ENCODE measurements at regions not wholly inside any gene's neighbourhood (a gene's known extent, or its start where the extent isn't known, plus 50 kb on each side); places are given as distances from the start of the nearest gene placed in this dataset.
"Not testable (repeated sequence)": the region's sequence is repeated elsewhere in the genome, so short reads cannot be mapped to it uniquely, and the experiment has no call there.

DNA sequence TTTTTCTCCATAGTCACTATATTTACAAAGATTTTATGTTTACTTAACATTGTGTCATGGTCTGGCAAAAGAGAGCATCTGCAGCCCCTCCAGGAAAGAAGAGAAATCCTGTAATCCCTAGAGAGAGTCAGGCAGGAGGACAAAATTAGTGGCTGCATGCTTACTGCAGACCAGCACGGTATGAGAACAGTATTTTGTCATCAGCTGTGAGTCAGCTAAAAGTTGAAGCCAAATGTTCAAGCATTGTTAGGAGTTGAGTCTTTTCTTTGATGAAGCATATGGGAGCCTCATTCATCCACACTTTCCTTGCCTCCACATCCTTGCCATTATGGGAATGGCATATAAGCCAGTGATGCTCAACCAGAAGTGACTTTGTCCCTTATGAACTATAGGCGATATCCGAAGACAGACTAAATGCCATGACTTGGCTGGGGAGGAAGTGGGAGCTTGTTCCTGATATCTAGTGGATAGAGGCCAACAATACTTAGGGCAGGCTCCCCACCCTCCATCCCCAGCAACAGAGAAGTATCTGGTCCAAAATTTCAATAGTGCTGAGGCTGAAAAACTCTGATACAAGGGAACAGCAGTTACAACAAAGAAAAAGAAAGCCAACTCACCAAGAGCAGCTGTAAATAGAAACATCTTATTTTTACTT is 112.0 kb upstream of the OR5AK2 start:
- DNase-seq (ENCODE audit: low spot score) = no peak

DNA sequence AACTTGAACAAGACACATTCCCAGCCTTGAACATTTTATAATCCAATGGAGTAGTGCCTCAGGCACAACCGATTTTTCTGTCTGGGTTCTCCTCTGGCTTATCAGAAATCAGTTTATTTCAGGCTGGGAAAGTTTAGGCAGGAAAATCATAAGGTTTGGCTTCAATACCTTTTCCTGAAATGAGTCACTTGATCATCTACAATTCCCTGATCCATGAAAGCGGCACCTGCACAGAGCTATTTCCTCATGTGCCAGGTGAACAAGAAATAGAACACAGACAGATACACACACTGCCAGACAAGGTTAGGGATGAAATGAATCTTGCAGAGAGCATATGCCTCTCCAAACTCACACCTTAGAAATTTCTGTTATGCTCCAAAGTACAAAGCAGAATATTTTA is 106.7 kb upstream of the OR9G4 start:
- DNase-seq (ENCODE audit: low spot score) = no peak

DNA sequence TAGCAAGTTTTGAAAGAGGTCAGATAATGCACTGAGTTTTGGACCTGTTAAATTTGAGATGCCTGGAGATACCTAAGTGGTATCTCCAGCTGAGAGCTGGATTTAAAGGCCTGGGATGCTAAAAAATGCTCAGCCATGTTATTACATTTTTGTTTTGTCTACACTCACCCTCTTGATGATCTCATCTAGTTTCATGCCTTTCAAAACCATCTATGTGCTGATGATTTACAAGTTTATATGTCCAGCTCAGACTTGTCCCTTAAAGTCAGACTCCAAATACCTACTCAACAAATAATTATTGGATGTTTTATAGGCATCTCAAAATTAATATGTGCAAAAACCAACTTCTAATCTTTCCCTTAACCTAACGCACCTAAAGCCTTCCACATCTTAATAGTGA is 103.6 kb upstream of the OR9G4 start:
- no peak for DNase-seq (ENCODE audit: low spot score)

DNA sequence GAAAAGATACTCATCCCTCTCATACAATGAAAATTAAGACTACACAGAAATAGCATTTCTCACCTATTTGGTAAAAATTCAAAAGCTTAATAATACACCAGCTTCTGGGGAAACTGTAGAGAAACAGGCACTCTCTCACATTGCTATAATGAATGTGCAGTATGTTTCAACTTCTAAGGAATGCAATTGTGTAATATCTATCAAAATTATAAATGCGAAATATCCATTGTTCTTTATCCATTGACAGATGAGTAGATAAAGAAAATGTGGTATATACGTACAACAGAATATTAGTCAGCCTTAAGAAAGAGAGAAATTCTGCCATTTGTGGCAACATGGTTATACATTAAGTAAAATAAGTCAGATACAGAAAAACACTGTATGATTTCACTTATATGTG is 101.4 kb upstream of the OR9G4 start:
- DNase-seq (ENCODE audit: low spot score) = no peak

DNA sequence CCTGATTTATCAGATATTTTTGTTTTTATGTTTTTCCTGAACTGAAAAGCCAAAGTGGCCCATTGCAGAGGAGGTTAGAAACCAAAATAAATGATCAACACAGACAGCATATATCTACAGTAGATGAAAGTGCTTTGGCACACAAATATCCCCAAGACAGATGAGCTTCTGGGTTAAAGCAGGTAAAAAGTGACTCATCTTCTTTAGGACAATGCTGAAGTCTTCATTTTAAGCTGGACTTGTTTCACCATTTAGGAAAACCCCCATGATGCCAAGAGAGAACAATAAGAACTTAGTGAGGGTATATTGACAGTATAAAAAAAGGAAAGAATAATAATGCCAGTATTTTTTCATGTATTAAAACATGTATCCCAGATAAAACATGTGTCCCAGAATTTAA is 100.8 kb upstream of the OR9G4 start:
- DNase-seq (ENCODE audit: low spot score) = no peak

DNA sequence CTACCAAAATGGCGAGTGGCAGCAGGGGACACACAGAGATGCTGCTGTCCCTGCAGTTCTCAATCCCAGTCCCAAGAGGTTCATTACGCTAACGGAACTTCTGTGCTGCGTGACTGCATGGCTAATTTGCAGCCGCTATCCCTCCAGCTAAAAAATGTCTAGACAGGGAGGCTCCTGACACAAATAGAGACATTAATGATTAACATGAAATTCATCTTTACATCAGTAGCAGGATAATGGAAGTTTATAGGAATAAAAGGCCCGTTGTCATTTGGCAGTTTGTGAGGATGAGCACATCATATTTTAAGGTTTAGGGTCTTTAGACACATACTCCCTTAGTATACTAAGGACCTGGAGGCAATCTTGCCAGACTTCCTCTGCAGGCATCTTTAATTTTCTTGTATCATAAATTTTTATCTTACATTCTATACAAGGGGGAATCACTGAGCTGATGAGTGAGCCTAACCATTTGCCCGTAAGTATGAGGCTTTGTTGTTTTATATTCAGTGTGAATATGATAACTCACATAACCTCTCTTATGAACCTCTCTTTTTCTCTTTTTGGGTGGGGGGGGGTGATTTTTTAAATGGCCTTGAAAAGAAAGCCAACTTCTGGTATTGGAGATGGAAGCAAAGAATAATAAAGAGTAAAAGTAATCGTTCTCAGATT is 99.8 kb upstream of the OR9G4 start:
- no peak for DNase-seq (ENCODE audit: low spot score)

DNA sequence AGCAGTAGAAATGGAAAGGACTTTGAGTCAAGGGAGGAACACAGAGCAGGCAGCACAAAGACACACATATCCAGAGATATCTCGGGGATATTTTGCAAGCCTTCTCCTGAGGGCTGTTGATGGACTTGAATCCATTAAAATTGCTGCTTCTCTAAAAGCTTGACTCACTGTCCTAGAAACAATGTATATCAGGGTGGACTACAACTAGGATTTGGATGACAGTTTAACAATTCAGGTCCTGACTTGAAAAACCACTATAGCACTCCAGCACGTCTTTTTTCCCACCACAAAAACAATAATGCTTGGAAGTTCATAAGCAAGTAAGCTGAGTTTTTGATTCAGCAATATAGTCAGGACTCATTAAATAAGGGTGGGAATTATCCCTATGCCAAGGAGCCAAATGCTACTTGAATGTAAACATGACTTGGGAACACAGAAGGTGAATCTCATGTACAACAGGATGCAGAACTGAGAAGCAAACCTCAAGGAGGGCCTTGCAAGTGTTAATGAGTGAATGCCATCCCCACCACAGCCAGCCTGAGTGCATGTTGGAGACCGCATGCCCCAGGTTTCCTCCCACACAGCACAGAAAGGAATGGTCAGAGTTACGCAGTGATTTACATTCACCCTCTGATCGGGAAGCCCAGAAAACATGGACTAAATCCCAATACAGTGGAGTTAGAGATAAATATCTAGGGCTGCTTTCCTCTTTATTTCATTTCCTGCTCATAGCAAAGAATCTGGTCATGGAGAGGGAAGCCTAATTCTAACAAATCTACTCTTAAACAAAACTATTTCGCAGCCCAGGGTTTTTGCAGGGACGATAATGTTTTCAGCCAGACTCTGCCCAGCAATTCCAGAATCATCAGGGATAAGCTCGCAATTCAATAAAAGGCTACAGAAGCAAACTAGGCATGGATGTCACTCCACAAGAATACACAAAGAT is 98.4 kb upstream of the OR9G4 start:
- DNase-seq (ENCODE audit: low spot score) = no peak

DNA sequence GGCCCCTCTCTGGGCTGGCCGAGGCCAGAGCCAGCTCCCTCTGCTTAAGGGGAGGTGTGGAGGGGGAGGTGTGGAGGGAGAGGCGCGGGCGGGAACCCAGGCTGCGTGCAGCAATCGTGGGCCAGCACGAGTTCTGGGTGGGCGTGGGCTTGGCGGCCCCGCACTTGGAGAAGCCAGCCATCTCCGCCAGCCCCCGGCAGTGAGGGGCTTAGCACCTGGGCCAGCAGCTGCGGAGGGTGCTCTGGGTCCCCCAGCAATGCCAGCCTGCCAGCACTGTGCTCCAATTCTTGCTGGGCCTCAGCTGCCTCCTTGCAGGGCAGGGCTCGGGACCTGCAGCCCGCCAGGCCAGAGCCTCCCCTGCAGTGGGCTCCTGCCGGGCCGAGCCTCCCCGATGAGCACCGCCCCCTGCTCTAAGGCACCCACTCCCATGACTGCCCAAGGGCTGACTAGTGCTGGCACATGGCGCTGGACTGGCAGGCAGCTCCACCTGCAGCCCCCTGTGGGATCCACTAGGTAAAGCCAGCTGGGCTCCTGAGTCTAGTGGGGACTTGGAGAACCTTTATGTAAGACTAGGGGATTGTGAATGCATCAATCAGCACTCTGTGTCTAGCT is 96.7 kb upstream of the OR9G4 start:
- no peak for DNase-seq (ENCODE audit: low spot score)

DNA sequence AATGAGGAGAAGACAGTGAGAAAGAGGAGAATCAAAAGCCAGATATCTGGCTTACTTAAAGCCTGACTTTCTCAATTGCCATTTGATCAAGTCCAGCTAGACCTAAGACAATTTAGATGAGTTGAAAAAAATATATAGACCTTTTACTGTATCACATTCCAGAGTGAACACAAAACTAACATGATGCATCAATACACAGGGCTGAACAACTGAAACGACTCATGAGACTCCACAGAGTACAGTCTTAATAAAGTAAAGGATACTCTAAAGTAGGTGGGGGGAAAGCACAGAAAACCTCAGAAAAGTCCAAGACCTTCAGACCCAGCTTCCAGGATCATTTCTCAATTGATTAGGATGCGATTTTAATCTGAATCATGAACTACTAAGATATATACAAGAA is 95.3 kb upstream of the OR9G4 start:
- no peak for DNase-seq (ENCODE audit: low spot score)

DNA sequence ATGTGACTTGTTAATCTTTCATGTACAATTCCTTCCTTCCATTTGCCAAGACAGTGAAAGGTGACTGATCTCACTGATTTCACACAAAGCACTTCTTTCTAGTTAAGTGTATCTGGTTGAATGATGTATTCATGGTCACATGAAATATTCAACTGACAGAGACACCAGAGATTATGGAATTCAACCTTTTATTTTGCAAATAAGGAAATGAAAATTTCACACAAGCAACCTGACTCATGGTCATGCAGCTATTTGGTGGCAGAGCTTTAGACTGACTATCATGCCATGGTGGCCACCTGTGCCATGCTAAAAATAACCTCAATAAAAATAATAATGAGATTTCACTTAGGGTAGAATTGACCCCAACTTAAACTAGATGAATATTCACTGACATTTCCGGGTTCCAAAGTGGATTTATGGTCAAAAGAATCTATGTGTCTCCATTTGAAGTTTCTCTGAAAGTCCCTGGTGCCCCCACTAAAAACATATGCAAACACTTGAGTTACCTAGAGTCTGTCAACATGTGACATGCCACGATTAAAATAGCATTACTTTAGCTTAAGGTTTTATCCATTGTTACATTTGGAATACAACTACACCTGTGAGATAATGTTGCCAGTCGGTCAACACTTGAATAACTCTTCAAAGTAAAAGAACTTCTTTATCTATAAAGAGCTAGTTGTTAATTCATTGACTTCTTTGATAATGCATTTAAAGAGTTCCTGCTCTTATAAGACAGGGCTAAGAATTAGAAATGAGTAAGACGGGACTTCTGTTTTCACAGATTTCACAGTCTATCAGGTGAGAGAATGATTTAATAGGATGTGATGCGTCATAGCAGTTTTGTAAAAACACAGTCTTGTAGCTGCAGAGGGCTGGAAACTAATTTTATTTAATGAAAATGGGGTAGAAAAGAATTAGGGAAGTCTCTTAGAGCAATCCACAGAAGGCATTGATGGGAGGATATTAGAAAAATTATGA is 94.6 kb upstream of the OR9G4 start:
- no peak for DNase-seq (ENCODE audit: low spot score)

DNA sequence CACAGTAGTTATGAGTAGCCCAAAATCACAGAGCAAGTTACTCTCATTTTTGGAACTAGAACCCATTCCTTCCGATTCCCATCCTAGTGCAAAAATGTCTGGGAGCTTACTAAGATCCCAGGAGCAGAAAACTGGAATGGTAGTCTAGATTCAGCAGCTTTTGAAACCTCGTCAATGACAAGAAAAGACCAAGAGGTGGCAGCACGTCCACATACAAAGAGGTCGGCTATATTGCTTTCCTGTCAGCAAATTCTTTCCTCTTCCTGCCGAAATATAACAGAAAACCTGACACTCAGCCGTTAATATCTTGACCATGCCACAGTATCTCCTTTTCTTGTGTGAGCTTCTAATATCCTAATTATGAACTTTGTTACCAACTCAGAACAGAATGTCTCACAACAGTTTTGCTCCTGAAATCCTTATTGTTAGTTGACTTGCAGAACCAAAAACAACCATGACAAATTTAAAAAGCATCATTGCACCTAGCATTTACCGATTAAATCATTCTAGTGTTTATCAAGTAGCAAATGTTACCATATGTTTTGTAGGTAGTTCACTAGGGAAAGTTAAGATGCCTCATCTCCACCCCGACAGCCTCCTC is 92.8 kb upstream of the OR9G4 start:
- DNase-seq (ENCODE audit: low spot score) = peak; percentile 12

DNA sequence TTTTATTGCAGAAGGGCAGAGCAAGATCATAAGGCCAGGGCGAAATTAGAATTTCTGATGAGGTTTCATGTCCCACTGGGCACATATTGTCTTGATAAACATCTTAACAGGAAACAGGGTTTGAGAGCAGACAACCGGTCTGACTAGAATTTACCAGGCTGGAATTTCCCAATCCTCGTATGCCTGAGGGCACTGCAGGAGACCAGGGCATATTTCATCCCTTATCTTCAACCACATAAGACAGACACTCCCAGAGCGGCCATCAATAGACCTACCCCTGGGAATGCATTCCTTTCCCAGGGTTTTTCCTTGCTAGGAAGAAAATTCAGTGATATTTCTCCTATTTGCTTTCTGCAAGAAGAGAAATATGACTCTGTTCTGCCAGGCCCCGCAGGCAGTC is 78.9 kb upstream of the OR9G4 start:
- DNase-seq (ENCODE audit: low spot score) = not testable (repeated sequence)

DNA sequence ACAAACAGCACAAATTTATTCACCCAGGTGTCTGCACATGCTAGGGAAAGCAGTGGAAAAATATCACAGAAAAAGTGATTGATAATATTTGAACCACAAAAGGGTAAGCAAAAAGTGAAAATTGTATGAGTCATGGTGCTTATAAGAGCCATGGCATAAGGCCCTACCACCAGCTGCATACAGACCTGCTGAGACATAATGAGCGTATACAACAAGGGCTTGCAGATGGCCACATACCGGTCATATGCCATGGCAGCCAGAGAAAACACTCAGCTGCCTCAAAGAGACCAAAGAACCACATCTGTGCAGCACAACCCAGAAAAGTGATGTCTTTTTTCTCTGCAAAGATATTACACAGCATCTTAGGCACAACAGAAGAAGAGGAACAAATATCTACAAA is 71.4 kb upstream of the OR9G4 start:
- DNase-seq (ENCODE audit: low spot score) = no peak

DNA sequence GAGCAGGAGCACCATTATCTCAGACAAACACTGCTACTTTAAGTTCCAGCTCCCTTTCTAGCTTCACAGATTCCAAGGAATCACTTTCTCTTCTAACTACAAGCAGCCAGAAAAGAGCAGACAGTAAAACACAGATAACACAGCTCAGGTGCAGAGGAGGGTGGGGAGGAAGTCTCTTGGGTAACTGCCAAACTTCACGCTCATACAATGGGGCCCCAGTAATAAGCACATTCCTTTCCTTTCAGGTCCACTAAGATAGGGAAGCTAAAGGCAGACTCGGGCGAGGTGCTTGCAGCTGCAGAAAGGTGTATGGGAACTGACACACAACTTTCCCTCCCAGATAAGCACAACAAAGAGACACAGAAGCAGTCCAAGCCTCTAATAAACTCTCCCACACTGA is 69.2 kb upstream of the OR9G4 start:
- no peak for DNase-seq (ENCODE audit: low spot score)

DNA sequence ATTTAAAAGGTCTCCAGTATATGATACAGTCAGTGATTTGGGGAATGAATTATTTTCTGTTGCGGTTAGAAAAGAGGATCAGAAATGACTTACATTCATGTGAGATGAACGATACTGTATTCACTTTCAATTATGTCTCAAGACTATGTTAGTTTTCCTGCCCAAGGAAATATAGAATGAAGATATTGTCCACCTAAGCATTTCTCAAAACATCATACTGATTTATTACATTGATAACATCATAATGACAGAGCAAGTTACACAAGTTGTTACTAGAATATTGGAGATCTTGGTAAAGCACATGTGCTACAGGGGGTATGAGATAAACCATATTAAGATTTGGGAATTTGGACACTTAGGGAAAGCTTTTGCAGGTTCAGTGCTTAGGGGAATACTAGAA is 67.8 kb upstream of the OR9G4 start:
- DNase-seq (ENCODE audit: low spot score) = no peak

DNA sequence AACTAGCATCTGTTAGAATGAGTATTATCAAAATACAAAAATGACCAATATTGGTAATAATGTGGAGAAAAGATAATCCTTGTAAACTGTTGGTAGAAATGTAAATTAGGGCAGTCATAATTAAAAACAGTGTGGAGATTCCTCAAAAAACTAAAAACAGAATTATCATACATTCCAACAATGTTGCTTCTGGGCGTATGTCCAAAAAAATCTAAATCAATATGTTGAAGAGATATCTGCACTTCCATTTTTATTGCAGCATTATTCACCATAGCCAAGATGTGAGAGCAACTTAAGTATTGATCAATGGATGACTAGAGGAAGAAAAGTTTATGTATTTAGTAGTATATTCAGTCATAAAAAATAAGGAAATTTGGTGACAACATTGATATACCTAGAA is 59.8 kb upstream of the OR9G4 start:
- no peak for DNase-seq (ENCODE audit: low spot score)

DNA sequence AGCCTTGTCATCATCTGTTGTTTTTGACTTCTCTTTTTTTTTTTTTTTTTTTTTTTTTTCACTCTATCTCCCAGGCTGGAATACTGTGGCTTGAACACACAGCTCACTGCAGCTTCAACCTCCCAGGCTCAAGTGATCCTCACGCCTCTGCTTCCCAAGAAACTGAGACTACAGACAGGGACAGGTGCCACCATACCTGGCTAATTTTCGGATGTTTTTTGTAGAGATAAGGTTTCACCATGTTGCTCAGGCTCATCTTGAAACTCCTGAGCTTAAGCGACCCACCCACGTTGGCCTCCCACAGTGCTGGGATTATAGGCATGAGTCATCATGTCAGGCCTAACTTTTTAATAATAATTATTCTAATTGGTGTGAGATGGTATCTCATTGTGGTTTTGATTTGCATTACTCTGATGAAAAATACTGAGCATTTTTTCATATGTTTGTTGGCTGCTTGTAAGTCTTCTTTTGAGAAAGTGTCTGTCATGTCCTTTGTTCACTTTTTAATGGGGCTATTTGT is 51.3 kb upstream of the OR9G4 start:
- no peak for DNase-seq (ENCODE audit: low spot score)
